ENCODE measurements at regions not wholly inside any gene's neighbourhood (a gene's known extent, or its start where the extent isn't known, plus 50 kb on each side); places are given as distances from the start of the nearest gene placed in this dataset.

DNA sequence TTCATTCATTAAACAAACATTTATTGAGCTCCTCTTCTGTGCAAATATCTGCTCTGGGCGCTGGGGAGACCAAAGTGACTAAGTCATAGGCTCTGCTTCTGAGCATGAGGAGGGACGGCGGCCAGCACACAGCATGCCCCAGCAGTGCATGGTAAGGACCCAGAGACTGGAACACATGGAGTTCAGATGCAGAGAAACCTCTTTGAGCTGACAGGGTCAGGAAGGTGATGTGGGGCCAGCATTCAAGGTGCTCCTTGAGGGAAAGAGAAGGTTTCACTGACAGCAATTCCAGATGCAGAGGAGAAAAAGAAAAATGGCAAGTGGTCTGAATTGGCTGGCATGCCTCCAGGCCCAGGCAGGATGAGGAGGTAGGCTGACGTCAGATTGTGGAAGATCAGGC is 234.5 kb downstream of the UACA start:
- TF ChIP-seq POLR2AphosphoS5 (IDR thresholded peaks at IDR 0.05; ENCODE audit: low read length) (no peak), CTCF (IDR thresholded peaks at IDR 0.05 in 2 of 3, conservative IDR thresholded peaks at IDR 0.05 in 1 of 3; ENCODE audit: control insufficient read depth in 2 of 3, extremely low read depth in 1 of 3, insufficient read depth in 1 of 3, low read depth in 3 of 3, low read length in 3 of 3) (no peak), ETV6 (conservative IDR thresholded peaks at IDR 0.05 in 1 of 2, IDR thresholded peaks at IDR 0.05 in 1 of 2; ENCODE audit: borderline replicate concordance in 1 of 2, low read depth in 1 of 2) (no peak)
- TF ChIP-seq, protein P1, sequence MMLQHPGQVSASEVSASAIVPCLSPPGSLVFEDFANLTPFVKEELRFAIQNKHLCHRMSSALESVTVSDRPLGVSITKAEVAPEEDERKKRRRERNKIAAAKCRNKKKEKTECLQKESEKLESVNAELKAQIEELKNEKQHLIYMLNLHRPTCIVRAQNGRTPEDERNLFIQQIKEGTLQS (IDR thresholded peaks at IDR 0.05; ENCODE audit: borderline replicate concordance, extremely low read depth, low read depth, low read length) = no peak
